ENCODE measurements at regions not wholly inside any gene's neighbourhood (a gene's known extent, or its start where the extent isn't known, plus 50 kb on each side); places are given as distances from the start of the nearest gene placed in this dataset.

GRCh38 chr20:3307725-3308124 lies 68.7 kb upstream of the SLC4A11 start:
- no peak for DNase-seq

- peak; percentile 70 for DNase-seq
Observed at GRCh38 chr20:3307078-3307477, 68.1 kb upstream of the SLC4A11 start.

- no peak for DNase-seq
Observed at GRCh38 chr20:3306068-3306467, 67.1 kb upstream of the SLC4A11 start.

DNA sequence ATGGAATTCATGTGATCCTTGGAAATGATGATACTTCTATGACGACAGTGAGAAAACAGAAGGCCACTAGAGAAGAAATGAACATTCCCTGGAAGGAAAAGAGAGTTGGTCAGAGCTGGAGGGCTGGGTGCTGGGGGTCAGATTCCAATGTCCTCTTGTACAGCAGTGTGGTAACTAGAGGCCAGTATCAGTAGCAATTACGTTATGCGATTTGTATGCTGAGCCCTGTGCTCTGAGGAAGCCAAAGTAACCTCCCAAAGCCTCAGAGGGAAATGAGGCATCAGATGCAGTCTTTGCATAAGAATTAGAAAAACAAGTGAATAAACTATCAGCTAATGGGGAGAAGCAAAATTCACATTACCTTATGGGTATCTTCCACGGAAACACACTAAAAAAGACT lies 65.5 kb upstream of the SLC4A11 start:
- DNase-seq: no peak

DNA sequence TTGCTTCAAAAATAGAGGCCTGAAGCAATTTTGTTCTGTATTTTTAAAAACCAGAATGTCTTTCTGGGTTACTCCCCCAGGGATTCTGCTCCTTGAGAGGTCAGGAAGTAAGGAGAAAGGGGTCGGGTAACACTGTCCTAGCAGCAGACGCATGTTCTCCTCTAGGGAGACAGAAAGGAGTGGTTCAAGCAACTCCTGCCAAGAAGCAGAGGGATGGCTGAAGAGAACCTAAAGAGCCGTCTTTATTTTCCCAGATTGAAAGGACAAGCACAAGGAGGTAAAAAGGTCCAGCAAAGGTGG lies 58.0 kb upstream of the SLC4A11 start:
- no peak for DNase-seq

- DNase-seq: no peak
Observed at GRCh38 chr20:3296261-3297078, 57.5 kb upstream of the SLC4A11 start.

Measured in suppressor macrophage treated with lipopolysaccharide for 4 hours (primary cell).